ENCODE measurements at regions not wholly inside any gene's neighbourhood (a gene's known extent, or its start where the extent isn't known, plus 50 kb on each side); places are given as distances from the start of the nearest gene placed in this dataset.

- TF ChIP-seq TCF12 (IDR thresholded peaks at IDR 0.05; ENCODE audit: low read depth) (no peak), CEBPB (IDR thresholded peaks at IDR 0.05) (no peak), REST (IDR thresholded peaks at IDR 0.05; ENCODE audit: low read depth) (no peak), MAX (IDR thresholded peaks at IDR 0.05) (no peak), EGR1 (IDR thresholded peaks at IDR 0.05) (no peak), TAF1 (IDR thresholded peaks at IDR 0.05; ENCODE audit: low read depth) (no peak)
Measured at GRCh38 chr3:18544146-18544545, 119.0 kb upstream of the SATB1 start.

Data from Ishikawa (cell line).